Kidney epithelial cell (primary cell): ENCODE measurements at regions not wholly inside any gene's neighbourhood (a gene's known extent, or its start where the extent isn't known, plus 50 kb on each side); places are given as distances from the start of the nearest gene placed in this dataset.

Experiments used
- DNase-seq: peaks from one replicate; pipeline ENCODE4 v3.0.0-alpha.2; 2010; ENCODE audit warnings: low read depth
- H3K27me3 ChIP-seq: 2 replicates; pipeline ENCODE4 v1.6.0; 2011; ENCODE audit warnings: low read length; ENCODE audit not compliant: control insufficient read depth, insufficient read depth
- H3K36me3 ChIP-seq: 2 replicates; pipeline ENCODE4 v1.5.1; 2011; ENCODE audit warnings: low read length; ENCODE audit not compliant: control insufficient read depth, insufficient read depth
- H3K4me3 ChIP-seq: 2 replicates; pipeline ENCODE4 v1.5.1; 2011; ENCODE audit warnings: low read depth, mild to moderate bottlenecking, control low read depth, low read length
- CTCF ChIP-seq: IDR thresholded peaks from 2 replicates; pipeline ENCODE4 v1.5.1; 2011; ENCODE audit warnings: mild to moderate bottlenecking, moderate library complexity, low read length, control low read depth, inconsistent platforms; ENCODE audit not compliant: insufficient read depth, poor library complexity, severe bottlenecking

- Histone ChIP-seq H3K4me3 (no peak overlapping the region), H3K36me3 (no peaks in the 10 kb centered on the region), H3K27me3 (no peaks in the 10 kb centered on the region)
- TF ChIP-seq CTCF, result no peak
- no peak for DNase-seq
Measured at GRCh38 chr9:118954857-118955256, 414.4 kb downstream of the BRINP1 start.

GRCh38 chr9:118957585-118957984 is 411.6 kb downstream of the BRINP1 start:
- no peak overlapping the region for H3K4me3 ChIP-seq
- H3K36me3 ChIP-seq, result no peaks in the 10 kb centered on the region
- H3K27me3 ChIP-seq, result no peaks in the 10 kb centered on the region
- TF ChIP-seq CTCF, result no peak
- no peak for DNase-seq

GRCh38 chr9:118959366-118959765 is 409.9 kb downstream of the BRINP1 start:
- DNase-seq, result no peak
- Histone ChIP-seq H3K36me3 (no peaks in the 10 kb centered on the region), H3K4me3 (no peak overlapping the region), H3K27me3 (no peaks in the 10 kb centered on the region)
- TF ChIP-seq CTCF, result no peak

- H3K4me3 ChIP-seq, result no peak overlapping the region
- DNase-seq, result peak; percentile 89
- no peaks in the 10 kb centered on the region for H3K27me3 ChIP-seq
- TF ChIP-seq CTCF, result no peak
- no peaks in the 10 kb centered on the region for H3K36me3 ChIP-seq
Measured at GRCh38 chr9:118961857-118962256, 407.4 kb downstream of the BRINP1 start.

GRCh38 chr9:118962426-118962825 is 406.8 kb downstream of the BRINP1 start:
- Histone ChIP-seq H3K27me3 (no peaks in the 10 kb centered on the region), H3K4me3 (no peak overlapping the region), H3K36me3 (no peaks in the 10 kb centered on the region)
- no peak for TF ChIP-seq CTCF
- DNase-seq, result peak; percentile 26

- DNase-seq, result no peak
- no peaks in the 10 kb centered on the region for H3K36me3 ChIP-seq
- no peak for TF ChIP-seq CTCF
- no peaks in the 10 kb centered on the region for H3K27me3 ChIP-seq
- H3K4me3 ChIP-seq, result no peak overlapping the region
Measured at GRCh38 chr9:118963674-118964073, 405.6 kb downstream of the BRINP1 start.
